GM19351 (cell line): ENCODE measurements at regions not wholly inside any gene's neighbourhood (a gene's known extent, or its start where the extent isn't known, plus 50 kb on each side); places are given as distances from the start of the nearest gene placed in this dataset.
"Not testable (repeated sequence)": the region's sequence is repeated elsewhere in the genome, so short reads cannot be mapped to it uniquely, and the experiment has no call there.

ENCODE experiments used
- ATAC-seq: cut with Tn5 transposase; IDR thresholded peaks from one replicate; pipeline ENCODE4 v1.9.1; 2021; ENCODE audit warnings: mild to moderate bottlenecking, moderate library complexity; ENCODE audit not compliant: unreplicated experiment

DNA sequence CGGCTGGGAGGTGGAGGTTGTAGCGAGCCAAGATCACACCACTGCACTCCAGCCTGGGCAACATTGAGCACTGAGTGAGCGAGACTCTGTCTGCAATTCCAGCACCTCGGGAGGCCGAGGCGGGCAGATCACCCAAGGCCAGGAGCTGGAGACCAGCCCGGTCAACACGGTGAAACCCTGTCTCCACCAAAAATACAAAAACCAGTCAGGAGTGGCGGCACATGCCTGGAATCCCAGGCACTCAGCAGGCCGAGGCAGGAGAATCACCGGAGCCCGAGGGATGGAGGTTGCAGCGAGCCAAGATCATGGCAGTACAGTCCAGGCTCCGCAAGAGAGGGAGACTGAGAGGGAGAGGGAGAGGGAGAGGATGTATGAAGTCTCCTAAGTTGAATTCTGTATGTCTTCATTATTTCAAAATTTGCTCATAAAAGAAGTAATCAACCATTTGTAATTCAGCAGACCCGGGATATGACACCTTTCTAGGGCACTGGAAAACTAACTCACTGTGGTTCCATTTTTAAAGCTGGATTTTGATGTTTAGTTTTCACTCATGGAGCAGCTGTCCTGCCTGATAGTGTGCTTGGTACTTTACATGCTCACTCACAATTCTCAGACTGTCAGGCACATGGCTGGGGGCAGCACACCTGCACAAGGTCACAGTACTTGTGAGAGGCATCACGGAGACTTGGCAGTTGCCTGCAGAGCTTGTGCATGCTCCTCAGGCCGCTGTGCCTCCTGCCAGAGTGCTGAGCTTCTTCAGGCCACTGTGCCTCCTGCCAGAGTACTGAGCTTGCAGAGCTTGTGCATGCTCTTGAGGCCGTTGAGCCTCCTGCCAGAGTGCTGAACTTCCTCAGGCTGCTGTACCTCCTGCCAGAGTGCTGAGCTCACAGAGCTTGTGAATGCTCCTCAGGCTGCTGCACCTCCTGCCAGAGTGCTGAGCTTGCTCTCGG lies 106.2 kb downstream of the ERMARD start:
- no peak for ATAC-seq

- not testable (repeated sequence) for ATAC-seq
These were observed 105.3 kb downstream of the ERMARD start for GRCh38 chr6:169856442-169857342.

GRCh38 chr6:169854813-169855212 lies 103.4 kb downstream of the ERMARD start:
- no peak for ATAC-seq

- no peak for ATAC-seq
These were observed 102.8 kb downstream of the ERMARD start for GRCh38 chr6:169854083-169854725.

- ATAC-seq: no peak
These were observed 102.0 kb downstream of the ERMARD start for GRCh38 chr6:169853196-169854082.

DNA sequence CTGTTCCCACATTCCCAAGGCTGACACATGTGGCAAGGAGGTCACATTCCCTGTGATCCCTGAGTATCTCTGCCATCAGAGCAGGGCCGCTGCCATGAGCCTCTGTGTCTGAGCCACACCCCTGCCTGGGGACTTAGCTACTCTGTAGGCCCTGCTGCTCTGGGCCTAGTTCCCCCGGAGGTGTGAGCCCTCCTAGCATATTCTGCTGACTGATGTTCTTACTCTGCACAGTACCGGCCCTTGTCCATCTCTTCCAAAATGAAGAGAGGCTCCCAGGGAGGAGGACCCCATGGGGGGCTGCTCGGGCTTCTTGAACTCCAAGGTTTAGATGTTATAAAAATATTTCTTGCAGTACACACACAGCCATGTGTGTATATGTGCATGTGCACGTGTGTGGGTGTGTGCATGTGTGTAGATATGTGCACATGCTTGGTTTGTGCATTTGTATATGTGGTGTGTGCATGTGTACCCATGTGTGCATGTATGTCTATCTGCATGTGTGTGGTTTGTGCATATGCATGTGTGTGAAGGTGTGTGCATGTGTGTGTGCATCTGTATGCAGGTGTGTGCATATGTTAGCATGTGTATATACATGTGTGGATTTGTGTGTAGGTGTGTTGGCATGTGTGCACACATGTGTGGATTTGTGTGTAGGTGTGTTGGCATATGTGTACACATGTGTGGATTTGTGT lies 101.2 kb downstream of the ERMARD start:
- no peak for ATAC-seq

GRCh38 chr6:169851641-169852503 lies 100.5 kb downstream of the ERMARD start:
- ATAC-seq: no peak

DNA sequence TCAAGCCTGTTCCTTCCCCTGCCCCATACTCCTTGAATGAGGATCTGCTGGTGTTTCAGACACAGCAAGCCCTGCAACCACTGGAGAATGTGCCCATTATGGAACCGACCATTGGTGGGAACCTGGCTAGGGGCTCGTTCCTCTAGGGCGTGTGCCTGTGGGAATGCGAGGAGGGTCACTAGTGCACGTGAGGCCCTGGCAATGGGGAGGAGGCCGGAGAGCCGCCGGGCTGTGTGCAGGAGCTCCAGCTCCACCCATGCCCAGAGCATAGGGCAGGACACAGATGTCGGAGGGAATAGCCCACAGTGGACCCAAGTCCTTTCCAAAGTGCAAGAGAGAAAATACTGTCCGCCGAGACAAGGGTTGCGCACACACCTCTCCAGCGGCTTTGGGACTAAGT lies 99.3 kb downstream of the ERMARD start:
- ATAC-seq: no peak

GRCh38 chr6:169850154-169850553 lies 98.7 kb downstream of the ERMARD start:
- ATAC-seq: no peak

- ATAC-seq: no peak
These were observed 98.0 kb downstream of the ERMARD start for GRCh38 chr6:169849396-169849795.

DNA sequence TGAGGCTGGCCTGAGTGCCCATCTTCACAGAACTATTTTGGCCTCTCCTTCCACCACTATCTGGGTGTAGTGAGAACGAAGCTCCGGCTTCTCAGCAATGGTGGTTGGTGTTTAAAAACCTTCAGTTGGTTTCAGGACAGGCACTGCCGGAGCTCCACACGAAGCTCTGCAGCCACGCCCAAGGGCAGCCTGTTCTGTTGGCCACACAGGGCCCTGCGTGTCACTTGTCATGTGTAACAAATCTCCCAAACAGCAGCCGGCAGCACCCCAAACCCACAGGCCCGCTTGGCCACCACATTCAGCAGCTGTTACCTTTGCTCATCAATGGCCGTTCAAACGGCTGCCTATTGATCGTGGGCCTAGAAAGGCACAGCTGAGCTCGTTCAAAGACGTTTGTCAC lies 97.5 kb downstream of the ERMARD start:
- no peak for ATAC-seq

GRCh38 chr6:169847901-169848311 lies 96.5 kb downstream of the ERMARD start:
- no peak for ATAC-seq

- no peak for ATAC-seq
These were observed 95.8 kb downstream of the ERMARD start for GRCh38 chr6:169847141-169847674.

DNA sequence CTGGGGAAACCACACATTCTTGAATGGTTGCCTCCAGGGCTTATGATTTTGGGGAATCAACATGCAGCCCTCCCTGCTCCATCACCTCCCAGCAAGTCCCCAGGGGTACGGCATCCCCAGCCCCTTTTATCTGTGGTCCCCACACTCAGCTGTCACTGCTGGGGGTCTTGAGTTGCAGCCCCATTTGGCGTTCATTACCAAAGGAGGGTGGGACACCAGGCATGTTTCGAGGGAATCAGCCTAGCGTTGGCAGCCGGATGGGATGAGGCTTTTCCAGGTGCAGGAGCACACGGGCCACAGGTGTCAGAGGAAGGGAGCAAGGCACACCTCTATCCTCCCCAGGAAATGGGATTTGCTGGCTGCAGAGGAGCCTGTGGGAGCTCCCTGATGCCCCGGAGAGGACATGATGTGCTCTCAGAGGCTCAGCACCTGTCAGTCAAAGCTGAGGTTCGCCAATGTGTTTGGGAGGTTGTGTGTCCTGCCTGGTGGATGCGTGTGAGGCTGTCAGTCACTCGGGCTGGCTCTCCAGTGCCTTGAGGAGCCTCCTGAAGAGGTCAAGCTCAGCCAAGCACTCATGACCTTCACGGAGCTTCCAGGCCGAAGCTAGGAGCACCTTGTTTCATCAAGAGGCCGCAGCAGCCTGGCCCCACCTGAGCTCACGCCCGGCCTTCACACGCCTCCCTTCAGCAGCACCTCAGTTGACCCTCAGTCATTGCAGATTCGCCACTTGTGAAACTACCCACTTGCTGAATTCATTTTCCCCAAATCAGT lies 95.0 kb downstream of the ERMARD start:
- no peak for ATAC-seq

GRCh38 chr6:169845426-169846285 lies 94.2 kb downstream of the ERMARD start:
- no peak for ATAC-seq

DNA sequence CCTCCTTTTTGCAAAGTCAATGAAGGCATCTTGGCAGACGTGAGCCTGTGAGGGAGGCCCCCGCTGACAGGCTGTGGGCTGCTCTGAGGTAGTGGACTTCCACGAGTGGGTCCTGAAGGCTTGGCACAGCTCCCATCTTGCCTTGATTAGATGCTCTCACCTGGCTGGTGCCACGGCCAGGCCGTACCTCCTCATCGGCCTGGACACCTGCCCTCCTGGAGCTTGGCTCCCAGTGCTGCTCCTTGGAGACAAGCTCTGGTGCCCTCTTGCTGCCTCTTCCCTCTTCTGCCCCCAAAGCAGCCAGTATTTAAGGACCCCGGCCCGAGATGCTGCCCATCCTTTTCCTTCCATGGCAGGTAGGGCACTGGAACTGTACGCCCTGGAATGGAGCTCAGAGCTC lies 93.5 kb downstream of the ERMARD start:
- no peak for ATAC-seq

GRCh38 chr6:169843991-169844390 lies 92.6 kb downstream of the ERMARD start:
- no peak for ATAC-seq
